ENCODE measurements at regions not wholly inside any gene's neighbourhood (a gene's known extent, or its start where the extent isn't known, plus 50 kb on each side); places are given as distances from the start of the nearest gene placed in this dataset.

- H3K27me3 Mint-ChIP-seq (ENCODE audit: low read depth), result no peaks in the 10 kb centered on the region
- H3K4me1 Mint-ChIP-seq, result no peaks in the 10 kb centered on the region
- H3K27ac Mint-ChIP-seq, result no peak overlapping the region
- no peaks in the 10 kb centered on the region for H3K36me3 Mint-ChIP-seq (ENCODE audit: low read depth)
- TF ChIP-seq CTCF (IDR thresholded peaks at IDR 0.05; ENCODE audit: unreplicated experiment in 3 of 3), result no peak
- no peak overlapping the region for H3K4me3 Mint-ChIP-seq
- peaks cover 24% of the 10 kb centered on the region for H3K9me3 Mint-ChIP-seq
These were observed 77.7 kb upstream of the FAM47C start for GRCh38 chrX:36930491-36930890.

GRCh38 chrX:36947214-36947613 lies 61.0 kb upstream of the FAM47C start:
- TF ChIP-seq CTCF (IDR thresholded peaks at IDR 0.05; ENCODE audit: unreplicated experiment in 3 of 3), result no peak
- Mint-ChIP-seq H3K4me3 (no peak overlapping the region), H3K27me3 (ENCODE audit: low read depth) (peaks cover 4% of the 10 kb centered on the region), H3K27ac (no peak overlapping the region), H3K4me1 (no peaks in the 10 kb centered on the region), H3K36me3 (ENCODE audit: low read depth) (no peaks in the 10 kb centered on the region), H3K9me3 (no peaks in the 10 kb centered on the region)

GRCh38 chrX:36950495-36951253 lies 57.5 kb upstream of the FAM47C start:
- Mint-ChIP-seq H3K4me3 (no peak overlapping the region), H3K27me3 (ENCODE audit: low read depth) (peaks cover 15% of the 10 kb centered on the region), H3K36me3 (ENCODE audit: low read depth) (no peaks in the 10 kb centered on the region), H3K4me1 (no peaks in the 10 kb centered on the region), H3K9me3 (peaks cover 3% of the 10 kb centered on the region), H3K27ac (no peak overlapping the region)
- no peak for TF ChIP-seq CTCF (IDR thresholded peaks at IDR 0.05; ENCODE audit: unreplicated experiment in 3 of 3)

GRCh38 chrX:36957425-36958328 lies 50.5 kb upstream of the FAM47C start:
- Mint-ChIP-seq H3K27ac (no peak overlapping the region), H3K4me3 (peak overlapping the region; percentile 58 to 78 (median 77)), H3K9me3 (peaks cover 14% of the 10 kb centered on the region), H3K27me3 (ENCODE audit: low read depth) (peaks cover 54% of the 10 kb centered on the region), H3K4me1 (no peaks in the 10 kb centered on the region), H3K36me3 (ENCODE audit: low read depth) (no peaks in the 10 kb centered on the region)
- TF ChIP-seq CTCF (IDR thresholded peaks at IDR 0.05; ENCODE audit: unreplicated experiment in 3 of 3), result peak in 2 of 3 experiments; percentile 22 to 41

All from nephron (organoid).